OCI-LY1 (cell line): ENCODE measurements at regions not wholly inside any gene's neighbourhood (a gene's known extent, or its start where the extent isn't known, plus 50 kb on each side); places are given as distances from the start of the nearest gene placed in this dataset.
"Not testable (repeated sequence)": the region's sequence is repeated elsewhere in the genome, so short reads cannot be mapped to it uniquely, and the experiment has no call there.

ENCODE experiments used
- CTCF ChIP-seq: fragments of 200-600 bp; sonication (generic), shearing (Covaris generic); IDR thresholded peaks from 2 replicates; pipeline ENCODE4 v1.5.1; 2017; ENCODE audit warnings: mild to moderate bottlenecking, antibody characterized with exemption, low read length, moderate library complexity, mixed read lengths
- EZH2 ChIP-seq: fragments of 200-600 bp; sonication (generic), shearing (Covaris generic); IDR thresholded peaks from 2 replicates; pipeline ENCODE4 v1.8.0; 2017; ENCODE audit warnings: borderline replicate concordance, mixed run types, mild to moderate bottlenecking, antibody characterized with exemption, low read length, moderate library complexity, mixed read lengths

- TF ChIP-seq CTCF, EZH2: not testable (repeated sequence)
Measured at GRCh38 chr17:20667712-20668111, 88.2 kb downstream of the CDRT15L2 start.
